ENCODE measurements at regions not wholly inside any gene's neighbourhood (a gene's known extent, or its start where the extent isn't known, plus 50 kb on each side); places are given as distances from the start of the nearest gene placed in this dataset.

GRCh38 chr18:34159691-34160185 lies 65.0 kb downstream of the NOL4 start:
- DNase-seq (ENCODE audit: low read depth in 2 of 3, low spot score in 1 of 3) = no peak

- DNase-seq (ENCODE audit: low read depth in 2 of 3, low spot score in 1 of 3) = no peak
Measured at GRCh38 chr18:34158881-34159690, 65.6 kb downstream of the NOL4 start.

- DNase-seq (ENCODE audit: low read depth in 2 of 3, low spot score in 1 of 3) = no peak
Measured at GRCh38 chr18:34153711-34154110, 71.0 kb downstream of the NOL4 start.

- no peak for DNase-seq (ENCODE audit: low read depth in 2 of 3, low spot score in 1 of 3)
Measured at GRCh38 chr18:34131006-34131405, 93.7 kb downstream of the NOL4 start.

- no peak for DNase-seq (ENCODE audit: low read depth in 2 of 3, low spot score in 1 of 3)
Measured at GRCh38 chr18:34128436-34128835, 96.3 kb downstream of the NOL4 start.

- DNase-seq (ENCODE audit: low read depth in 2 of 3, low spot score in 1 of 3) = no peak
Measured at GRCh38 chr18:34126121-34126520, 98.6 kb downstream of the NOL4 start.

- peak in 1 of 3 donors; percentile 7 for DNase-seq (ENCODE audit: low read depth in 2 of 3, low spot score in 1 of 3)
Measured at GRCh38 chr18:34122724-34123334, 101.9 kb downstream of the NOL4 start.

GRCh38 chr18:34121200-34121721 lies 103.5 kb downstream of the NOL4 start:
- no peak for DNase-seq (ENCODE audit: low read depth in 2 of 3, low spot score in 1 of 3)

- no peak for DNase-seq (ENCODE audit: low read depth in 2 of 3, low spot score in 1 of 3)
Measured at GRCh38 chr18:34120294-34120693, 104.4 kb downstream of the NOL4 start.

- DNase-seq (ENCODE audit: low read depth in 2 of 3, low spot score in 1 of 3) = no peak
Measured at GRCh38 chr18:34117319-34117718, 107.4 kb downstream of the NOL4 start.

GRCh38 chr18:34115409-34116081 lies 109.2 kb downstream of the NOL4 start:
- DNase-seq (ENCODE audit: low read depth in 2 of 3, low spot score in 1 of 3) = no peak

- no peak for DNase-seq (ENCODE audit: low read depth in 2 of 3, low spot score in 1 of 3)
Measured at GRCh38 chr18:34114996-34115395, 109.7 kb downstream of the NOL4 start.

- DNase-seq (ENCODE audit: low read depth in 2 of 3, low spot score in 1 of 3) = no peak
Measured at GRCh38 chr18:34108206-34108605, 116.5 kb downstream of the NOL4 start.

- DNase-seq (ENCODE audit: low read depth in 2 of 3, low spot score in 1 of 3) = no peak
Measured at GRCh38 chr18:34098109-34098508, 126.6 kb downstream of the NOL4 start.

- DNase-seq (ENCODE audit: low read depth in 2 of 3, low spot score in 1 of 3) = no peak
Measured at GRCh38 chr18:34097312-34097711, 127.4 kb downstream of the NOL4 start.

GRCh38 chr18:34094148-34094547 lies 130.6 kb downstream of the NOL4 start:
- DNase-seq (ENCODE audit: low read depth in 2 of 3, low spot score in 1 of 3) = no peak

GRCh38 chr18:34092796-34093195 lies 131.9 kb downstream of the NOL4 start:
- DNase-seq (ENCODE audit: low read depth in 2 of 3, low spot score in 1 of 3) = no peak

GRCh38 chr18:34086370-34086769 lies 138.3 kb downstream of the NOL4 start:
- no peak for DNase-seq (ENCODE audit: low read depth in 2 of 3, low spot score in 1 of 3)

GRCh38 chr18:34085140-34085739 lies 139.5 kb downstream of the NOL4 start:
- DNase-seq (ENCODE audit: low read depth in 2 of 3, low spot score in 1 of 3) = no peak

GRCh38 chr18:34084635-34085034 lies 140.1 kb downstream of the NOL4 start:
- DNase-seq (ENCODE audit: low read depth in 2 of 3, low spot score in 1 of 3) = no peak

GRCh38 chr18:34083910-34084535 lies 140.7 kb downstream of the NOL4 start:
- no peak for DNase-seq (ENCODE audit: low read depth in 2 of 3, low spot score in 1 of 3)

All from stimulated activated CD4-positive, alpha-beta T cell treated with anti-CD3 and anti-CD28 coated beads, Interleukin-12 subunit alpha, Interleukin-12 subunit beta, amount 100 ng/mL, for 48 hours (primary cell).